ENCODE measurements at regions not wholly inside any gene's neighbourhood (a gene's known extent, or its start where the extent isn't known, plus 50 kb on each side); places are given as distances from the start of the nearest gene placed in this dataset.

DNA sequence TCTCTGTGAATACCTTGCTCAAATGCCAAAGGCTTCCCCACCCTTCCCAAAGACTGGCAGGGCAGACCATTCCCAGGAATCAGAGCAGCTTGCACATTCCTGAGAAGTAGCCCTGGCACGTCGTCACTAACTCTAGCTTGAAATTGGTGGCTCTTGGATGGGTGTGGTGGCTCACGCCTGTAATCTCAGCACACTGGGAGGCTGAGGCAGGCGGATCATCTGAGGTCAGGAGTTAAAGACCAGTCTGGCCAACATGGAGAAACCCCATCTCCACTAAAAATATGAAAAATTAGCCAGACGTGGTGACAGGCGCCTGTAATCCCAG is 108.2 kb upstream of the MPP7 start:
- no peak overlapping the region for H3K27ac ChIP-seq

DNA sequence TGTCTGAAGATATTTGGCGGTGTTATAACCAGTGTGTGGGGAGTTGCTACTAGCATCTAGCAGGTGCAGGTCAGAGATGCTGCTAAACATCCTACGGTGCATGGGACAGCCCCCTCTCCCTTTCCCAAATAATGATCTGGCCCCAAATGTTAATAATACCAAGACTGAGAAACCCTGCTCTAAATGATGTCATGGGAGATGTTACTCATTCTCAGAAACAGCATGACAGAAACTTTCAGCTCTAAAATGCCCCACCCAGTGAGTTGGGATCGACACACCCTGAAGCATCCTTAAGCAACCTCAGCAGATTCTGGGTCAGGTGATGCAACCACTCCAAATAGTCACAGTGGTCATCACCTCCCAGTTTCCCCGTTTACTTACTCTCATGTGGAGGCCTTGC is 108.8 kb upstream of the MPP7 start:
- no peak overlapping the region for H3K27ac ChIP-seq
- no peaks in the 10 kb centered on the region for H4K20me1 ChIP-seq (ENCODE audit: insufficient read depth, poor library complexity, severe bottlenecking)
- H3K4me2 ChIP-seq: no peak overlapping the region
- no peaks in the 10 kb centered on the region for H3K9me3 ChIP-seq (ENCODE audit: low read depth)
- H3K4me3 ChIP-seq: no peak overlapping the region
- no peaks in the 10 kb centered on the region for H3K9me2 ChIP-seq (replicated peaks; ENCODE audit: insufficient read depth)
- 90% methylated on average over 4 of the region's 4 CpGs for WGBS (ENCODE audit: low lambda C conversion rate, missing lambda C conversion rate)
- H3K4me1 ChIP-seq (ENCODE audit: insufficient read depth): no peaks in the 10 kb centered on the region
- no peaks in the 10 kb centered on the region for H3K36me3 ChIP-seq (replicated peaks; ENCODE audit: insufficient read depth, low read depth)
- TF ChIP-seq, protein P1, sequence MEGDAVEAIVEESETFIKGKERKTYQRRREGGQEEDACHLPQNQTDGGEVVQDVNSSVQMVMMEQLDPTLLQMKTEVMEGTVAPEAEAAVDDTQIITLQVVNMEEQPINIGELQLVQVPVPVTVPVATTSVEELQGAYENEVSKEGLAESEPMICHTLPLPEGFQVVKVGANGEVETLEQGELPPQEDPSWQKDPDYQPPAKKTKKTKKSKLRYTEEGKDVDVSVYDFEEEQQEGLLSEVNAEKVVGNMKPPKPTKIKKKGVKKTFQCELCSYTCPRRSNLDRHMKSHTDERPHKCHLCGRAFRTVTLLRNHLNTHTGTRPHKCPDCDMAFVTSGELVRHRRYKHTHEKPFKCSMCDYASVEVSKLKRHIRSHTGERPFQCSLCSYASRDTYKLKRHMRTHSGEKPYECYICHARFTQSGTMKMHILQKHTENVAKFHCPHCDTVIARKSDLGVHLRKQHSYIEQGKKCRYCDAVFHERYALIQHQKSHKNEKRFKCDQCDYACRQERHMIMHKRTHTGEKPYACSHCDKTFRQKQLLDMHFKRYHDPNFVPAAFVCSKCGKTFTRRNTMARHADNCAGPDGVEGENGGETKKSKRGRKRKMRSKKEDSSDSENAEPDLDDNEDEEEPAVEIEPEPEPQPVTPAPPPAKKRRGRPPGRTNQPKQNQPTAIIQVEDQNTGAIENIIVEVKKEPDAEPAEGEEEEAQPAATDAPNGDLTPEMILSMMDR (IDR thresholded peaks at IDR 0.05; ENCODE audit: poor library complexity): no peak
- TF ChIP-seq EZH2 (IDR thresholded peaks at IDR 0.05; ENCODE audit: borderline replicate concordance): no peak
- TF ChIP-seq EZH2phosphoT487 (IDR thresholded peaks at IDR 0.05; ENCODE audit: low read depth, severe bottlenecking, unreplicated experiment): no peak
- peaks cover 7% of the 10 kb centered on the region for H3K27me3 ChIP-seq
- H3K79me2 ChIP-seq: no peaks in the 10 kb centered on the region
- no peak for DNase-seq (ENCODE audit: low spot score)
- no peak overlapping the region for H2AFZ ChIP-seq

More for the DNA sequence above, 108.2 kb upstream of the MPP7 start:
- H3K27me3 ChIP-seq: peaks cover 7% of the 10 kb centered on the region
- no peak overlapping the region for H3K4me2 ChIP-seq
- H3K79me2 ChIP-seq: no peaks in the 10 kb centered on the region
- DNase-seq (ENCODE audit: low spot score): no peak
- no peak overlapping the region for H3K4me3 ChIP-seq
- H4K20me1 ChIP-seq (ENCODE audit: insufficient read depth, poor library complexity, severe bottlenecking): no peaks in the 10 kb centered on the region
- H2AFZ ChIP-seq: no peak overlapping the region
- 92% methylated on average over 6 of the region's 6 CpGs for WGBS (ENCODE audit: low lambda C conversion rate, missing lambda C conversion rate)
- H3K36me3 ChIP-seq (replicated peaks; ENCODE audit: insufficient read depth, low read depth): no peaks in the 10 kb centered on the region
- H3K9me3 ChIP-seq (ENCODE audit: low read depth): no peaks in the 10 kb centered on the region
- TF ChIP-seq EZH2phosphoT487 (IDR thresholded peaks at IDR 0.05; ENCODE audit: low read depth, severe bottlenecking, unreplicated experiment) (no peak), EZH2 (IDR thresholded peaks at IDR 0.05; ENCODE audit: borderline replicate concordance) (no peak)
- TF ChIP-seq, protein P1 (IDR thresholded peaks at IDR 0.05; ENCODE audit: poor library complexity): no peak
- H3K4me1 ChIP-seq (ENCODE audit: insufficient read depth): no peaks in the 10 kb centered on the region
- no peaks in the 10 kb centered on the region for H3K9me2 ChIP-seq (replicated peaks; ENCODE audit: insufficient read depth)

DNA sequence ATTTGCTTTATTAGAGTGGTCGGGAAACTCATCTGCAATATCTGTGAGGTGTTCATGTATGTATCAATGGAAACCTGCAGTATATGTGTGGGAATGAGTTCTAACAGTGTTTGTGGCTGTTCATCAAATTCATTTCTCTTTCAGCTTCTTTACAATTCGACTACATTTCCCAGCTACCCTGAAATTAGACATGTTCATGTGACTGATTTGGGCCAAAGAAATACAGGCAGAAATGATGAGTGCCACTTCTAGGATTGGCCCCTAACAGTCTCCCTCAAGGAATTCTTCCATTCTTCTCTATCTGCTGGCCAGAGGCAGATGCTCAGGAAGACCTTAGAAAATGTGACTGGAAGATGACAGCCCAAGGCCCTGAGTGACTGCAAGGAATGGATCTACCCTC is 114.8 kb upstream of the WAC start:
- no peak overlapping the region for H3K4me2 ChIP-seq
- H3K27me3 ChIP-seq: no peaks in the 10 kb centered on the region
- H3K79me2 ChIP-seq: no peaks in the 10 kb centered on the region
- no peaks in the 10 kb centered on the region for H3K36me3 ChIP-seq (replicated peaks; ENCODE audit: insufficient read depth, low read depth)
- no peak overlapping the region for H3K27ac ChIP-seq
- no peaks in the 10 kb centered on the region for H4K20me1 ChIP-seq (ENCODE audit: insufficient read depth, poor library complexity, severe bottlenecking)
- H3K9me3 ChIP-seq (ENCODE audit: low read depth): no peaks in the 10 kb centered on the region
- no peak for DNase-seq (ENCODE audit: low spot score)
- H3K9me2 ChIP-seq (replicated peaks; ENCODE audit: insufficient read depth): no peaks in the 10 kb centered on the region
- WGBS (ENCODE audit: low lambda C conversion rate, missing lambda C conversion rate): 88% methylated on average over 2 of the region's 2 CpGs
- no peaks in the 10 kb centered on the region for H3K4me1 ChIP-seq (ENCODE audit: insufficient read depth)
- no peak overlapping the region for H3K4me3 ChIP-seq
- TF ChIP-seq EZH2 (IDR thresholded peaks at IDR 0.05; ENCODE audit: borderline replicate concordance) (no peak), EZH2phosphoT487 (IDR thresholded peaks at IDR 0.05; ENCODE audit: low read depth, severe bottlenecking, unreplicated experiment) (no peak)
- TF ChIP-seq, protein P1 (IDR thresholded peaks at IDR 0.05; ENCODE audit: poor library complexity): no peak
- no peak overlapping the region for H2AFZ ChIP-seq

DNA sequence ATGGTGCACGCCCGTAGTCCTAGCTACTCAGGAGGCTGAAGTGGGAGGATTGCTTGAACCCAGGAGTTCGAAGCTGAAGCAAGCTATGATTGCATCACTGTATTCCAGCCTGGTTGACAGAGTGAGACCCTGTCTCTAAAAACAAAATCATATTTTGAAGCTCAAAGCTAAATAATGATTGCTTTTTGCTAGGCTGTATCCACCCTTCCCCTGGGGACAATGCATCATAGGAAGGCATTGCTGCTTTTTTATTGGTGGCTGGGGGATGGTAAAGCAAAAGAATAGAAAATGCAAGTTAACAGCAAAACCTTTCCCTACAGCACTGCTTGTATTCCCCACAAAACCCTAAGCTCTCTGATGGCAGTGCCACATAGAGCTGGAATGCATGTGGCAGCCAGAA is 107.5 kb upstream of the WAC start:
- Histone ChIP-seq H3K9me3 (ENCODE audit: low read depth) (no peaks in the 10 kb centered on the region), H2AFZ (no peak overlapping the region), H3K79me2 (no peaks in the 10 kb centered on the region), H3K4me3 (no peak overlapping the region), H3K27me3 (no peaks in the 10 kb centered on the region), H3K9me2 (replicated peaks; ENCODE audit: insufficient read depth) (no peaks in the 10 kb centered on the region), H3K36me3 (replicated peaks; ENCODE audit: insufficient read depth, low read depth) (no peaks in the 10 kb centered on the region), H4K20me1 (ENCODE audit: insufficient read depth, poor library complexity, severe bottlenecking) (no peaks in the 10 kb centered on the region), H3K4me2 (no peak overlapping the region), H3K4me1 (ENCODE audit: insufficient read depth) (no peaks in the 10 kb centered on the region), H3K27ac (no peak overlapping the region)
- 95% methylated on average over 3 of the region's 3 CpGs for WGBS (ENCODE audit: low lambda C conversion rate, missing lambda C conversion rate)
- no peak for DNase-seq (ENCODE audit: low spot score)
- TF ChIP-seq EZH2phosphoT487 (IDR thresholded peaks at IDR 0.05; ENCODE audit: low read depth, severe bottlenecking, unreplicated experiment) (no peak), EZH2 (IDR thresholded peaks at IDR 0.05; ENCODE audit: borderline replicate concordance) (no peak)
- TF ChIP-seq, protein P1 (IDR thresholded peaks at IDR 0.05; ENCODE audit: poor library complexity): no peak

Data from hepatocyte (in vitro differentiated cells).